ENCODE measurements at regions not wholly inside any gene's neighbourhood (a gene's known extent, or its start where the extent isn't known, plus 50 kb on each side); places are given as distances from the start of the nearest gene placed in this dataset.

DNA sequence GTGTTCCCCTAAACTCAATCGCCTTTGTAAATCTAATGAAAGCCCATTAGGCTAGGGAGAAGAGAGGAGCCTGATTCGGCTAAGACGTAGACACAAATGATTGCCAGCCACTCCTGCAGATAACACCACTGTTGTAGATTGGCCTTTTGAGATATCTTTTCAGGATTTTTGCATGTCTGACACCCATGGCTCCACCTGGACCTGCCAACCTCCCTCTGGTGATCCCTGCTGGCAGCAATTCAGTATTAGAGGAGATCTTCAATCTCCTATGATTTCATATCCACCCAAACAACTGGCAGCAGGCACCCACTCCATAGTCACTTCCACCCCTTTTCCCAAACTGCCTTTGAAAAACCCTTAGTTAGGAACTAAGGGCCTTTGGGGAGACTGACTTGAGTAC, 191.9 kb upstream of the UBL3 start:
- no peak for TF ChIP-seq SIX5 (IDR thresholded peaks at IDR 0.05; ENCODE audit: low read depth, low read length)
- no peak for TF ChIP-seq JUN (IDR thresholded peaks at IDR 0.05; ENCODE audit: low read depth, low read length)
- no peak for TF ChIP-seq CBX8 (IDR thresholded peaks at IDR 0.05; ENCODE audit: borderline replicate concordance, low read depth, low read length)
- no peak for TF ChIP-seq POLR2AphosphoS5 (IDR thresholded peaks at IDR 0.05; ENCODE audit: low read depth, low read length)
- no peak for TF ChIP-seq CBX5 (IDR thresholded peaks at IDR 0.05; ENCODE audit: low read depth, low read length)
- TF ChIP-seq SP1 (IDR thresholded peaks at IDR 0.05; ENCODE audit: low read depth, low read length), result no peak
- TF ChIP-seq POLR2A (IDR thresholded peaks at IDR 0.05; ENCODE audit: control extremely low read depth in 1 of 2, low read depth in 2 of 2, low read length in 2 of 2), result no peak
- no peak for TF ChIP-seq E2F6 (IDR thresholded peaks at IDR 0.05)
- TF ChIP-seq CTCF (IDR thresholded peaks at IDR 0.05; ENCODE audit: control extremely low read depth in 1 of 3, insufficient read depth in 1 of 3, low read depth in 1 of 3, low read length in 3 of 3), result no peak
- TF ChIP-seq ASH2L (IDR thresholded peaks at IDR 0.05; ENCODE audit: low read length), result no peak
- no peak for TF ChIP-seq TAF1 (IDR thresholded peaks at IDR 0.05; ENCODE audit: low read depth, low read length)
- no peak for TF ChIP-seq HDAC2 (IDR thresholded peaks at IDR 0.05; ENCODE audit: borderline replicate concordance in 1 of 2, low read depth in 2 of 2, low read length in 2 of 2)
- no peak for TF ChIP-seq JUND (IDR thresholded peaks at IDR 0.05; ENCODE audit: low read length)
- no peak for TF ChIP-seq BRCA1 (IDR thresholded peaks at IDR 0.05; ENCODE audit: low read depth, low read length)
